NCI-H526 treated with DMSO at 0.1 percent for 48 hours (cell line): ENCODE measurements at regions not wholly inside any gene's neighbourhood (a gene's known extent, or its start where the extent isn't known, plus 50 kb on each side); places are given as distances from the start of the nearest gene placed in this dataset.
A peak's percentile ranks its signal among the peaks of the same experiment; 100 is the strongest.
"Not testable (repeated sequence)": the region's sequence is repeated elsewhere in the genome, so short reads cannot be mapped to it uniquely, and the experiment has no call there.

Experiments
- DNase-seq: peaks from one replicate; lab custom pipeline; 2025; lab: John Stamatoyannopoulos, UW

DNA sequence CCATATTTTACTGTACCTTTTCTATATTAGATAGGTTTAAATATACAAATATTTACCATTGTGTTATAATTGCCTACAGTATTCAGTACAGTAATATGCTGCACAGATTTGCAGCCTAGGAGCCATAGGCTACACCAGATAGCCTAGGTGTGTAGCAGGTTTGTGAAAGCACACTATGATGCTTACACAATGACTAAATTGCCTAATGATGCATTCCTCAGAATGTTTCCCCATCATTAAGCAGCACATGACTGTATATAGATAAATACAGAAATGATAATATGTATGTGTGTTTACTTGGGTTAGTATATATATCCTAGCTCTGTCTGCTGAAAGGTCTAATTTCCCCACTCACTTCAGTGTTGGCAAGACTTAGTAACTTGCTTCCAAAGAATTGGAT lies 65.8 kb downstream of the MYL3 start:
- no peak for DNase-seq

DNA sequence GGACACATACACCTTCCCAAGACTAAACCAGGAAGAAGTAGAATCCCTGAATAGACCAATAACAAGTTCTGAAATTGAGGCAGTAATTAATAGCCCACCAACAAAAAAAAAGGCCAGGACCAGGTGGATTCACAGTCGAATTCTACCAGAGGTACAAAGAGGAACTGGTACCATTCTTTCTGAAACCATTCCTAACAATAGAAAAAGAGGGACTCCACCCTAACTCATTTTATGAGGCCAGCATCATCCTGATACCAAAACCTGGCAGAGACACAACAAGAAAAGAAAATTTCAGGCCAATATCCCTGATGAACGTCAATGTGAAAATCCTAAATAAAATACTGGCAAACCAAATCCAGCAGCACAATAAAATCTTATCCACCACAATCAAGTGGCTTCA lies 69.9 kb downstream of the MYL3 start:
- peak; percentile 13 for DNase-seq

DNA sequence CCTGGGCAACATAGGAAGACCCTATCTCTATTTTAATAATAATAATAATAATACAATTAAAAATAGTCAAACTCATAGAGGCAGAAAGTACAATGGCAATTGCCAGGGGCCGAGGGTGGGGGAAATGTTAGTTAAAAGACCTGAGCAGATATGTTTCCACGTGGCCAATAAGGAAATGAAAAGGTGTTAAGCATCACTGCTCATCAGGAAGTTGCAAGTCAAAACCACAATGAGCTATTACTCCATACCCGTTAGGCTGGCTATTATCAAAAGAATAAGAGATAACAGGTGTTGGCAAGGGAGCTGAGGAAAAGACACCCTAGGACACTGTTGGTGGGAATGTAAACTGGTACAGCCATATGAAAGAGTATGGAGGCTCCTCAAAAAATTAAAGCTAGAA lies 60.4 kb upstream of the PRSS50 start:
- no peak for DNase-seq

DNA sequence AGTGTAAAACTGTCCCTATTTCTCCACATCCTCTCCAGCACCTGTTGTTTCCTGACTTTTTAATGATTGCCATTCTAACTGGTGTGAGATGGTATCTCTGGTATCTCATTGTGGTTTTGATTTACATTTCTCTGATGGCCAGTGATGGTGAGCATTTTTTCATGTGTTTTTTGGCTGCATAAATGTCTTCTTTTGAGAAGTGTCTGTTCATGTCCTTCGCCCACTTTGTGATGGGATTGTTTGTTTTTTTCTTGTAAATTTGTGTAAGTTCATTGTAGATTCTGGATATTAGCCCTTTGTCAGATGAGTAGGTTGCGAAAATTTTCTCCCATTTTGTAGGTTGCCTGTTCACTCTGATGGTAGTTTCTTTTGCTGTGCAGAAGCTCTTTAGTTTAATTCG lies 54.8 kb upstream of the PRSS50 start:
- not testable (repeated sequence) for DNase-seq

DNA sequence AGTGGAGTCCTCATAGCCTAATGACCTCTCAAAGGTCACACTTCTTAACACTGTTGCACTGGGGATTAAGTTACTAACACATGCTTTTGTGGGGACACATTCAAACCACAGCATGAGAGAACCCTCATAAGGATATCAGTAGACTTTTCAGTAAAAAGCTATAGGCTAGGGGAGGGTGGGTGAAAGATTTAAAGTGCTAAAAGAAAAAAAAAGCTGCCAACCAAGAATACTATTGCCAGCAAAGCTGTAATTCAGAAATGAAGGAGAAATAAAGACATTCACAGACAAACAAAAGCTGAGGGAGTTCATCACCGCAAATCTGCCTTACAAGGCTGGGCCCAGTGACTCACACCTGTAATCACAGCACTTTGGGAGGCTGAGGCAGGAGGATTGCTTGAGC lies 50.4 kb upstream of the PRSS50 start:
- DNase-seq, result no peak
